ENCODE measurements at regions not wholly inside any gene's neighbourhood (a gene's known extent, or its start where the extent isn't known, plus 50 kb on each side); places are given as distances from the start of the nearest gene placed in this dataset.
A peak's percentile ranks its signal among the peaks of the same experiment; 100 is the strongest.

- Histone ChIP-seq H3K9ac (ENCODE audit: low read length) (no peak overlapping the region), H3K36me3 (ENCODE audit: control insufficient read depth, insufficient read depth, low read length, severe bottlenecking) (no peaks in the 10 kb centered on the region), H3K4me3 (ENCODE audit: low read length) (no peak overlapping the region), H3K27me3 (replicated peaks; ENCODE audit: control insufficient read depth, insufficient read depth, low read length) (no peaks in the 10 kb centered on the region), H3K9me3 (ENCODE audit: control insufficient read depth, low read length) (no peaks in the 10 kb centered on the region), H3K4me1 (ENCODE audit: control insufficient read depth, insufficient read depth, low read length) (peaks cover 8% of the 10 kb centered on the region)
- DNase-seq (ENCODE audit: low read depth) = no peak
Observed at GRCh38 chr6:25217302-25217701, 61.9 kb upstream of the CARMIL1 start.

- no peak overlapping the region for H3K4me3 ChIP-seq (ENCODE audit: low read length)
- no peak for DNase-seq (ENCODE audit: low read depth)
- H3K9ac ChIP-seq (ENCODE audit: low read length) = no peak overlapping the region
- H3K36me3 ChIP-seq (ENCODE audit: control insufficient read depth, insufficient read depth, low read length, severe bottlenecking) = no peaks in the 10 kb centered on the region
- H3K9me3 ChIP-seq (ENCODE audit: control insufficient read depth, low read length) = no peaks in the 10 kb centered on the region
- no peaks in the 10 kb centered on the region for H3K27me3 ChIP-seq (replicated peaks; ENCODE audit: control insufficient read depth, insufficient read depth, low read length)
- peaks cover 8% of the 10 kb centered on the region for H3K4me1 ChIP-seq (ENCODE audit: control insufficient read depth, insufficient read depth, low read length)
Observed at GRCh38 chr6:25217829-25218228, 61.3 kb upstream of the CARMIL1 start.

- Histone ChIP-seq H3K36me3 (ENCODE audit: control insufficient read depth, insufficient read depth, low read length, severe bottlenecking) (no peaks in the 10 kb centered on the region), H3K9me3 (ENCODE audit: control insufficient read depth, low read length) (no peaks in the 10 kb centered on the region), H3K9ac (ENCODE audit: low read length) (no peak overlapping the region), H3K4me3 (ENCODE audit: low read length) (no peak overlapping the region), H3K27me3 (replicated peaks; ENCODE audit: control insufficient read depth, insufficient read depth, low read length) (no peaks in the 10 kb centered on the region), H3K4me1 (ENCODE audit: control insufficient read depth, insufficient read depth, low read length) (peaks cover 12% of the 10 kb centered on the region)
- no peak for DNase-seq (ENCODE audit: low read depth)
Observed at GRCh38 chr6:25218346-25218745, 60.8 kb upstream of the CARMIL1 start.

- H3K9ac ChIP-seq (ENCODE audit: low read length) = no peak overlapping the region
- H3K36me3 ChIP-seq (ENCODE audit: control insufficient read depth, insufficient read depth, low read length, severe bottlenecking) = no peaks in the 10 kb centered on the region
- H3K4me1 ChIP-seq (ENCODE audit: control insufficient read depth, insufficient read depth, low read length) = peaks cover 13% of the 10 kb centered on the region
- H3K27me3 ChIP-seq (replicated peaks; ENCODE audit: control insufficient read depth, insufficient read depth, low read length) = no peaks in the 10 kb centered on the region
- H3K4me3 ChIP-seq (ENCODE audit: low read length) = no peak overlapping the region
- no peak for DNase-seq (ENCODE audit: low read depth)
- H3K9me3 ChIP-seq (ENCODE audit: control insufficient read depth, low read length) = no peaks in the 10 kb centered on the region
Observed at GRCh38 chr6:25219216-25219916, 59.8 kb upstream of the CARMIL1 start.

- H3K27me3 ChIP-seq (replicated peaks; ENCODE audit: control insufficient read depth, insufficient read depth, low read length) = no peaks in the 10 kb centered on the region
- H3K9ac ChIP-seq (ENCODE audit: low read length) = no peak overlapping the region
- H3K4me3 ChIP-seq (ENCODE audit: low read length) = no peak overlapping the region
- peaks cover 13% of the 10 kb centered on the region for H3K4me1 ChIP-seq (ENCODE audit: control insufficient read depth, insufficient read depth, low read length)
- H3K9me3 ChIP-seq (ENCODE audit: control insufficient read depth, low read length) = no peaks in the 10 kb centered on the region
- H3K36me3 ChIP-seq (ENCODE audit: control insufficient read depth, insufficient read depth, low read length, severe bottlenecking) = no peaks in the 10 kb centered on the region
- DNase-seq (ENCODE audit: low read depth) = no peak
Observed at GRCh38 chr6:25219917-25220278, 59.3 kb upstream of the CARMIL1 start.

- Histone ChIP-seq H3K4me1 (ENCODE audit: control insufficient read depth, insufficient read depth, low read length) (peaks cover 13% of the 10 kb centered on the region), H3K36me3 (ENCODE audit: control insufficient read depth, insufficient read depth, low read length, severe bottlenecking) (no peaks in the 10 kb centered on the region), H3K4me3 (ENCODE audit: low read length) (no peak overlapping the region), H3K27me3 (replicated peaks; ENCODE audit: control insufficient read depth, insufficient read depth, low read length) (no peaks in the 10 kb centered on the region), H3K9me3 (ENCODE audit: control insufficient read depth, low read length) (no peaks in the 10 kb centered on the region), H3K9ac (ENCODE audit: low read length) (no peak overlapping the region)
- DNase-seq (ENCODE audit: low read depth) = no peak
Observed at GRCh38 chr6:25220857-25221256, 58.3 kb upstream of the CARMIL1 start.

- Histone ChIP-seq H3K9ac (ENCODE audit: low read length) (no peak overlapping the region), H3K4me1 (ENCODE audit: control insufficient read depth, insufficient read depth, low read length) (peaks cover 13% of the 10 kb centered on the region), H3K36me3 (ENCODE audit: control insufficient read depth, insufficient read depth, low read length, severe bottlenecking) (no peaks in the 10 kb centered on the region), H3K27me3 (replicated peaks; ENCODE audit: control insufficient read depth, insufficient read depth, low read length) (no peaks in the 10 kb centered on the region), H3K9me3 (ENCODE audit: control insufficient read depth, low read length) (no peaks in the 10 kb centered on the region), H3K4me3 (ENCODE audit: low read length) (no peak overlapping the region)
- no peak for DNase-seq (ENCODE audit: low read depth)
Observed at GRCh38 chr6:25222006-25222678, 57.0 kb upstream of the CARMIL1 start.

GRCh38 chr6:25223490-25223991, 55.6 kb upstream of the CARMIL1 start:
- Histone ChIP-seq H3K4me3 (ENCODE audit: low read length) (peak overlapping the region; percentile 59), H3K4me1 (ENCODE audit: control insufficient read depth, insufficient read depth, low read length) (peaks cover 15% of the 10 kb centered on the region), H3K27me3 (replicated peaks; ENCODE audit: control insufficient read depth, insufficient read depth, low read length) (no peaks in the 10 kb centered on the region), H3K9me3 (ENCODE audit: control insufficient read depth, low read length) (no peaks in the 10 kb centered on the region), H3K9ac (ENCODE audit: low read length) (peak overlapping the region; percentile 59), H3K36me3 (ENCODE audit: control insufficient read depth, insufficient read depth, low read length, severe bottlenecking) (no peaks in the 10 kb centered on the region)
- DNase-seq (ENCODE audit: low read depth) = peak; percentile 89

GRCh38 chr6:25224242-25224641, 54.9 kb upstream of the CARMIL1 start:
- peaks cover 22% of the 10 kb centered on the region for H3K4me1 ChIP-seq (ENCODE audit: control insufficient read depth, insufficient read depth, low read length)
- DNase-seq (ENCODE audit: low read depth) = no peak
- no peak overlapping the region for H3K4me3 ChIP-seq (ENCODE audit: low read length)
- H3K9ac ChIP-seq (ENCODE audit: low read length) = no peak overlapping the region
- no peaks in the 10 kb centered on the region for H3K9me3 ChIP-seq (ENCODE audit: control insufficient read depth, low read length)
- H3K36me3 ChIP-seq (ENCODE audit: control insufficient read depth, insufficient read depth, low read length, severe bottlenecking) = no peaks in the 10 kb centered on the region
- H3K27me3 ChIP-seq (replicated peaks; ENCODE audit: control insufficient read depth, insufficient read depth, low read length) = no peaks in the 10 kb centered on the region

- no peak for DNase-seq (ENCODE audit: low read depth)
Observed at GRCh38 chr6:25227854-25228253, 51.3 kb upstream of the CARMIL1 start.

More at GRCh38 chr6:25227854-25228253, 51.3 kb upstream of the CARMIL1 start:
- Histone ChIP-seq H3K4me1 (ENCODE audit: control insufficient read depth, insufficient read depth, low read length) (peaks cover 38% of the 10 kb centered on the region), H3K9ac (ENCODE audit: low read length) (no peak overlapping the region), H3K36me3 (ENCODE audit: control insufficient read depth, insufficient read depth, low read length, severe bottlenecking) (no peaks in the 10 kb centered on the region), H3K4me3 (ENCODE audit: low read length) (no peak overlapping the region), H3K27me3 (replicated peaks; ENCODE audit: control insufficient read depth, insufficient read depth, low read length) (no peaks in the 10 kb centered on the region), H3K9me3 (ENCODE audit: control insufficient read depth, low read length) (no peaks in the 10 kb centered on the region)

Measured in adipocyte (in vitro differentiated cells).